NOMO-1 treated with dmso at 0.1 percent for 144 hours (cell line): ENCODE measurements at regions not wholly inside any gene's neighbourhood (a gene's known extent, or its start where the extent isn't known, plus 50 kb on each side); places are given as distances from the start of the nearest gene placed in this dataset.

Experiments used
- DNase-seq: peaks from one replicate; lab custom pipeline; 2025; ENCODE audit not compliant: unreplicated experiment; lab: John Stamatoyannopoulos, UW

DNA sequence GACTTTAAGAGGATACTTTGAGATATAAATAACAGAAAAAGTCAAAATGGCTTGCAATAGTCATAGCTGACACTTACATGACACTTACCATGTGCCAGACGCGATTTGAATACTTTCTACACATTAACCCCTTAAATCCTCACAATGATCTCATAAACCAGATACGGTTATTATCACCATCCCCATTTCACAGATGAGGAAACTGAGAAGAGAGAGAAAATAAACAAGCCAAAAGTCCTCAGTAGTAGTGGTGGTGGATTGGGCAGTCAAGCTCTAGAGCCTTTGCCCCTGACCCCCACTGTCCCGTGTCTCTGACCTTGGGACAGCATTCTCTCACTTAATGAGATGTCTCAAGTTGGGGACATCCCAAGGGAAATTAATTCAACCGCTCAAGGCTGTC is 105.2 kb upstream of the TAF1B start:
- no peak for DNase-seq

DNA sequence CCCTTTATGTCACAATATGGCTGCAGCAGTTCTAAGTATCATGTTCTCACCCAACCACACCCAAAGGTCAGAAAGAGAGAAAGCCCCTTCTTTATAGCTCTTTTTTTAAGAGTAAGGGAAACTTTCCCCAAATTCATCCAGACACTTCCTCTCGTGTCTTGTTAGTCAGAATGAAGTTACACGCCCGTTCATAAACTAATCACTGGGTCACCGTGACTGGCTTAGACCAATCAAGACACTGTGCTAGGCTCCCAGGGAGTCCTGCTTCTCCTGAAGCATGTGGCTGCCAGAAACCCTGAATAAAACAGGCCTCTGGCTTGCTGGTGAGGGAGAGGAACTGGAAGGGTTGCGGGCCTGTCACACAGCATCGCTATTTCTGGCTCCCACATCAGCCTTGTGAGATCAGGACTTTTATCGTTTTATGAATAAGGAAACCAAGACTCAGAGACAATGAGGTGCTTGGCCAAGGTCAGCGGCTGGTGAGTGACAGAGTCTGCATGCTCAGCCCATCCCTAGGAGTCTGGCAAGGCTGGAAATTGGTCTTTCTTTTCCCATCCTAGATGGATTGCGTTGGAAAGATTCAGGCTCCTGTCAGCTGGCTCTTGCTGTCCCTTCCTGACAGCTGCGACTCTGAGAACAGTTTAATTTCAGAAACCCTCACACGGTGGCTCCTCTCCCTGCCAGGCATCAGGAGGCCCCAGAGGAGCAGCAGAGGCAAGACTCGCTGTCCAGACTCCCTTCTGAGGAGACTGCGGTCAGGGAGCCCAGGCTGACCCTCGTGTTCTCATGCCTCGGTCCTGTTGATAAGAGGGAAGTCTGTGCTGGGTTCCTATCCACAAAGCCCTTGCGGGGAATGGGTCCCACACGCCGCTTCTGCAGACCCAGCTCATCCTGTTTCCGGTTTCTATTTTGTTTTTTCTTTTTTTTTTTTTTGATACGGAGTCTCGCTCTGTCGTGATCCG is 104.5 kb upstream of the TAF1B start:
- DNase-seq: no peak

DNA sequence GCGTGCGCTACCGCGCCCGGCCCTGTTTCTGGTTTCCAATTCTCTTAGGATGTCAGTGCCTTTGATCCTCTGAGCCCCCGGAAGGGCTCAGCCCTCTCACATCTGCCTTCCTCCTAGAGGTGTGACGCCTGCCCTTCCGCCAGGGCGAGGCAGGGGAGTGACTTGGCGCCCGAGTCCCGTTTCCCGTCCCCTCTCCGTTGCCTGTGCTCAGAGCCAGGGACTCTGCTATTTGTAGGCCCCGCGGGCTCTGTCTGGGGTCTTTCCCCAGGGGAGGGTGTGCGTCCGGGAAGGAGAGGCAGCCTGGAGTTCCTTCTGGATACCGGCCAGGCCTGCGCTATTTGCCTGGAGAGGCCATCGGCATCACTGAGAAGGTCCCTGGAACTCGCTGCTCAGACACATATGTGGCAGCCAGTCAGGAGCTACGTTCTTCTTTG is 103.7 kb upstream of the TAF1B start:
- no peak for DNase-seq

DNA sequence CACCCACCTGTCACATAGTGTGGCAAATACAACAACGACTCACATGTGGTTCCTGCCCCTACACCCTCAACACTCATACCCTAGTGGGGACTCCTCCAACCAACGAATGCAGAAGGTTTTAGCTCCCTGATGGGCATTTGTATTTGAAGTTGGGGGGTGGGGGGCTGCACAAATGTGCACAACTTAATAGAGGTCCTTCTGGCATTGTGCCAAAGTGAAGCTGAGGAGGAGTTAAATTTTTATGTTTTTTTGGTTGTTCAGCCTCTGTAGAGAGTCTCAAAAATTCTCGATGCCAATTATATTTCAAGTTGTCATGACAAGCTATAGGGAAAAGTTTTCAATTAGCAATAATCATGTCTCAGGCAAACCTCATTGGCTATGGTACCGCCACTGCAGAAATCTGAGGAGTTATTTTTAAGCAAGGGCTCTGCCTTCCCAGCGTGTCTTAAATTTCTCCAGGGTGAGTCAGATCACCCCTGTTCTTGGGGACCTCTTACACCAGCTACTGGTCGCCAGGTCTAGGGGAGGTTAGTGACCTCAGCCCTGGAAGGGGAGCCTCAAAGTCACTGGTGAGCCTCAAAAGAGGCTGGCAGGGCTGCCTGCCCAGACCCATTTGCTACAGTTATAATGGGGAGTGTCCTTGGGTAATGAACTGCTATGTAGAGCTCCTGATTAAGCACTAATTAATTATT is 102.7 kb upstream of the TAF1B start:
- no peak for DNase-seq

DNA sequence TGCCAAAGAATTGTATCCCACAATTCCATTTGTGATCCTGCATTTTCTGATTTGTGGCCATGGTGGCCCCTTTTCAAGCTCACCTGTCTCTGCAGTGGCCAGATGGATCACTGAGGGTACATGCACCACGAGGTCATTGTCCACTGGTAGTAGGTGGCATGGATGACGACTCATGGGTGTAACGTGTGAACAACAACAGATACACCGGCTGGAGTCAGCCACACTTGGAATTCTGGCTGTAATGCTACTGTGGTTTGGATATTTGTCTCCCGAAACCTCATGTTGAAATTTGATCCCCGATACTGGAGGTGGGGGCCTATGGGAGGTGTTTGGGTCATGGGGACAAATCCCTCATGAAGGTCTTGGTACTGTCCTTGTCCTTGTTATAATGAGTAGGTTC is 102.2 kb upstream of the TAF1B start:
- no peak for DNase-seq

DNA sequence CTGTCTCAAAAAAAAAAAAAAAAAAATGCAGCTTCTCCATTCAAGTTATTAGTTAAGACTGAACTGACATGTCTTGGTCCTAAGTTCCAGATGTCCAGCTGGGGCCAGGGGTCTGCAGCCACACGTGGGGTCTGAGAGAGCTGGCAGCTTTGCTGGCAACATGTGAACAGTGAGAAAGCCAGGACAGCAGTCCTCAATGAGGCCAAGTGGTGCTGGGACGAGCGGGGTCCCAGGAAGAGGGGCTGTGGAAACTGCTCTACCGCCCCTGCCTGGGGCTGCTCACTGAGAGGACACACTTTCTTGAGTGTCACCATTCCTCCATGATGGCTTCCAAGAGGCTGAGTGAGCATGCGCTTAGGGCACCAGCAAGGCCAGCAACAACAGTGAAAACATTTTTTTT is 100.7 kb upstream of the TAF1B start:
- DNase-seq: no peak

DNA sequence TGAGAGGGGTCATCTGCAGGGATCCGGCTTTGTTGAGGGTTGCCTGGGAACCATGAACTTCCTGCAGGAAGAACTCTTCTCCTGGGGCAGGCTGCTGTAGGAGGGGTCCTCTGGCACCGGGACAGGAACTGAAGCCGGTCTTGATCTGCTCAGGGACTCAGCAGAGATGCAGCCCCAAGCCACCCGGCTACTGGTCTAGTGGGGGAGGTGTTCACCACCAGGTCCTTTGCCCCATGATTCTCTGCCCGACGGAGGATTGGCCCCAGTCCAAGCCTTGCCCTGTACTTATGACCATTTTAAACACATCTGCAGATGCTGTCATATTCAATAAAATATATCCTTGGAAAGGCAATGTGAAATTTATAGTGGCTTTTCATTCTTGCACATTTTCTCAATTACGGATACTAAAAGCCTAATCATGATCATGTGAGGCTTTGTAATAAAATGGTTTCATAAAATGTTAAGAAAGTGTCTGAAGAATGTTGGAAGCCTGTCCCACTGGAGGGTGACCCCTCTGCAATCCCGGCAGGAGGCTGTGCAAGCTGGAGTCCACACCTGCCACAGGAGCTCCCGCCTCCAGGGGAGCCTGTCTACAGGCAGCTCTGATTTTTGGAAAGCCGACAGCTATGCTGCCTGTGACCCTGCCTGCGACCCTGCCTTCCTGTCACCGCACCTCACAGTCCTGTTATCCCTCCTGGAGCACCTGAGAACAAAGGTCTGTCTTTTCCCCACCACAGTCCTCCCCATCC is 98.8 kb upstream of the TAF1B start:
- no peak for DNase-seq

DNA sequence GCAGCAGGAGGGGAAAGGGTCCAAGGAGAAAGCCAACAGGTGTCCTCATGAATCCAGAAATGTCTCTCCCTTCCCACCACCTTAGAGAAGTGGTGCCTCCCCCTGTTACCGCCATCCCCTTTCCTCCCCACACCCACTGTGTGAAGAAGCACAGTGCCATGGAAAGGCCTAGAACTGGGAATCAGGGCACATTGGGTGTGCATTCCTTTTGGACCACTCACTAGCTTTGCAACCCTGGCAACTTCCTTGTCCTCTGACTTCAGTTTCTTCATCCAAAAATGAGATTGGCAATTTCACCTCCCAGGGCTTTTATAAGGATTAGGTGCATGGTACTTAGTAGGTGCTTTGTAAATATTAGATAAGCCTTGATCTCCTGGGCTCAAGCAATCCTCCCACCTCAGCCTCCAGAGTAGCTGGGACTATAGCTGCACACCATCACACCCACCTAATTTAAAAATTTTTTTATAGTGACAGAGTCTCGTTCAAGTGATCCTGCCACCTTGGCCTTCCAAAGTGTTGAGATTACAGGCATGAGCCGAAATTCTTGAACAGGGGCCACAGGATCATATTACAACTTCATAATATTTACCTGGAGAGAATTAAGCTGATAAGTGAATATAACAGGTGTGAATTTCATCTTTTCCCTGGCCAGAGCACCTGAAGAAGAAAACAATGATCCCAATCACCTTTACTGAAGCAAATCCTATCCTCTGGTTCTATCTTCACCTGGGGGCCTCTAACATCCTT is 97.9 kb upstream of the TAF1B start:
- no peak for DNase-seq

DNA sequence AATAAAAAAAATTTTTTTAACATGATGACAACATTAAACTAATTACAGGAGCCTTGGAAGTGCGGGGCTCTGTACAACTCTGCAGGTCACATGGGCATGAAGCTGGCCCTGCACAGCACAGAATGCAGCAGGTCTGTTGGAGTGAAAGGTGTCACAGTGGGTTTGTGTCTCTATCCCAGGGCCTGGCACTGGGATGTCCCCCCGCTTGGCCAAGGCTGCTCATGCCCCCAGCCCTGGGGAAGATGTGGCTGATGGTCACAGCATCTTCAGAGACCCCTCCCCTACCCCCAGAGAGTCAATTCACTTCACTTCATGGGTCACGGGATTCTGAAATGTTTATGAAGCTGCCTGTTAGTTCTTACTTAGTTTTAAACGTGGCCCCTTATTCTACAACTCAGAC is 95.9 kb upstream of the TAF1B start:
- no peak for DNase-seq

DNA sequence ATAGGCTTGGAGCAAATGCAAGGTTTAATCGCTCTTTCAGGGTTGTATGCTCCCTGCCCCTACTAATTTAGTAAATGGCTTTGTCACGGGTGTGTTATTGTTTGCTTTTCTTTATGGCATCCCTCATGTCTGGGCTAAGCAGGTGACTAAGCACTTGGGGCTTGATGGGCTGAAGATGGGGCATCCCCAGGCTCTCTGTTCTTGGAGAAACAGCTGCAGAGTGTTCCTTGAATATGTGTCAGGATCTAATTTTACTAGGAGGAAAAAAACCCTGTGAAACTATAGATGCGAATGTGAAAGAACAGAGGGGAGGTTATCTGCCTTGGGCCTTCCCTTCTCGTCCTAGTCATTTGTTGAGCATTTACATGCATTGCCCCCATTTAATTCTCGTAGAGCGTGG is 94.7 kb upstream of the TAF1B start:
- DNase-seq: no peak

DNA sequence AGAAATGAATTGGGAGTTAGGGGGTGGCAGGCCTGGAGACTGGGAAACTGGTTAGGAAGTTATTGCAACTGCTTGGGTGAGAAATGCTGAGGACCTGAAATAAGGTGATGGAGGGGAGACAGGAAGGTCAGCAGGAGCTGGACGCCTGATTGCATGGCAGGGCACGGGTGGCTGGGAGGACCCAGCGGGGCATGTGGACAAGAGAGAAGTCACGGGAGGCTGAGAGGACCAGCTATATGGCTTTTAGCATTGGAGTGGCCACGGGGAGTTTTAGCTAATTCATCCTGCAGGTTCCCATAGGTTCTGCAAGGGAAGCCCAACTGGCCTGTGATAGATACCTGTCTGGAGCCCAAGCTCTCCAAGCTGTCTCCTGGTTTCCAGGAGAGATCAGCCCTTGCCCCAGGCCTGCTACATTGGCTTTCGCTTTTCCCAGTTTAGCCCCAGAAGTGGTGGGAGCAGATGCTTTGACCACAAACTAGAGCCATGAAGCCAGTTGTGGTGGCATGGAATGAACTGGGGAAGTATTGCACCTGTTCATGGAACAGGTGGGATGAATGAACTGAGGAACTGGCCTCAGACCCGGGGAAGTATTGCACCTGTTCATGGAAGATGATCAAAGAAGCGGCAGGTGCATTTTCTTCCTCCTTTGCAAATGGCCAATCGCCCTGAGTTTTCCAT is 93.6 kb upstream of the TAF1B start:
- no peak for DNase-seq

DNA sequence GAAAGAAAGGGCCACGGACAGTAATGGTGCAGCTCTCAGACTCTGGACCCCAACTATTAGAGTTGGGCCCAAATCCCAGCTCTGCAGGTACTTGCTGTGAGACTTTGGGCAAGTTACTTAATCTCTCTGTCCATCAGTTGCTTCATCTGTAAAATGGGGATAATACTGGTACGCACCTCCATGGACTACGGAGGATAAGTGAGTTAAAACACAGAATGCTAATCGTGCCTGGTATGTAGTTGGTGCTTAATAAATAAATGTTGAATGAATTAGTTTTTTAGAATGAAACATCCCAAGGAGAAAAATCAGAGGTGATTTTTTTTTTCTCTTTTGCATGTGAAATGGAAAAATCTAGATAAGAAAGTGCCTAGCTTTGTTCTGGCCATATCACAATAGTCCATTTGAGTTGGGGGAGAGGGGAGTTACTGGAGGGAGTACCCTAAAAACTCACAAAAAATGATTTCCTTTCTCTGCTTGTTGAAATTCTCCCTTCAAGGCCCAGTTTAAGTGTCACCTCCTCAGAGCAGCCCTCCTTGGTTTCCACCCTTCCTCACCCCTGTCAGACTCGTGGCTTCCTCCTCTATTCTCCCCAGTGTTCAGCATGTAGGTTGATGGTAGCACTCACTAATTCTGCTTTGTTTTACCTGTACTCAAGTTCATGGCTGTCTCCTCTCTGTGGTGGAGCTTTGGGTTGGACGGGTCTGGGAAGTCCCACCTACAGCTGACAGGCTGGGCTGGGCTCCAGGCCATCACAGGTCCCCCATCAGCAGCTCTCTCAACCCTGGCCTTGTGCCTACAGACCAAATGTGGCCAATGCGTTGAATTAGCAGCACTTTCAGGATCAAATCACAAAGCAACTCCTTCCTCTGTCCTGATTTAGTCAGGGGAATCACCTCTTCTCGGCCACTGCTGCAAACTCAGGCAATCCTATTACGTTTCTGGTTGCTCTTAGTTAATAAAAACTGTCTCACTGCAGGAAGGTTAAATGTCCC is 92.8 kb upstream of the TAF1B start:
- DNase-seq: no peak

DNA sequence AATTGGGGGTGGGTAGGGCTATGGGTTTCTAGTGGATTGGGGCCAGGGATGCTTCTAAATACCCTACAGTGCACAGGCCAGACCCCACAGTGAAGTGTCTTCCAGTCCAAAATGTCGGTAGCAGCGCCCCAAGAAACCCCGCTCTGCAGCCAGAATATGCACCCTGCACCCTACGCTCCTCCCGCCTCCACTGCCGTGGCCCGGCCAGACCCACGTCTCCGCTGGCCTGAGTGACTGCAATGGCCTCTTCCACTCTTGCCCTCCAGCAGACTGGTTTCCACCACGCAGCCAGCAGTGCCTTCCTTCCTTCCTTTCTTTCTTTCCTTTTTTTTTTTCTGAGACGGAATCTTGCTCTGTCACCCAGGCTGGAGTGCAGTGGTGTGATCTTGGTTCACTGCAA is 91.4 kb upstream of the TAF1B start:
- no peak for DNase-seq

DNA sequence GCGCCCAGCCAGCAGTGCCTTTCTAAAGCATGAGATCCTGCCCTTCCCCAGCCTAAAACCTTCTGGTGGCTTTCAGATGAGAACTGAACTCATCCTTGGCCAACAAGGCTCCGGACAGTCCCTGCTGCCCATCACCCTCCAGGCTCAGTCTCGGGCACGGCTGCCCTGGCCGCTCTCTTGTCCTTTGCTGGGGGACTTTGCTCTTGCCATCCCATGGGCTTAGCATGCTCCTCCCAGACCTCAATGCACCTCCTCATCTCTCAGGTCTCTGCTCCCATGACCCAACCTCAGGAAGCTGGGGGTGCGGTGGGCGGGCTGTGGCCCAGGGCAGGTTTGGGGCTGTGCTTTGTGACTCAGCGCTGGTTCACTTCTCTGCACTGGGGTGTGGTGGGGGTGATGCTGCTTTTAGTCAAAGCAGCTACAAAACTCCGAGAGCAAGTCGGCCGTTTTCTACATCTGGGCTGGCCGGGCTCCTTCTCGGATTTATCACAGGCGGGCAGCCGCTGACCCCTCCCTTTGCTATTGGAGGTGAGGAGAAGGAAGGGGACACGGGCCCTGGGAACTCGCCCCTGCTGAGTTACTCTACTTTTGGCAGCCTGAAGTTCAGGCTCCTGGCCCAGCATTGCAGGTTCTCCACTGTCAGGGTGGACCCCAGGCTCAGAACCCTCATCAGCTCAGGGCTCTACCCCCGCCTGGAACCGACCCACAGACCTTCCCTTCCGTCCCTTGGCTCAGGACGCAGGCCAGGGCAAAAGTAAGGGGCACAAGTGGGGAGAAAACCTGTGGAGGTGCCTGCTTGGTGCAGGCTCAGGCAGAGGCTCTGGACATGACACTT is 90.6 kb upstream of the TAF1B start:
- DNase-seq: no peak

DNA sequence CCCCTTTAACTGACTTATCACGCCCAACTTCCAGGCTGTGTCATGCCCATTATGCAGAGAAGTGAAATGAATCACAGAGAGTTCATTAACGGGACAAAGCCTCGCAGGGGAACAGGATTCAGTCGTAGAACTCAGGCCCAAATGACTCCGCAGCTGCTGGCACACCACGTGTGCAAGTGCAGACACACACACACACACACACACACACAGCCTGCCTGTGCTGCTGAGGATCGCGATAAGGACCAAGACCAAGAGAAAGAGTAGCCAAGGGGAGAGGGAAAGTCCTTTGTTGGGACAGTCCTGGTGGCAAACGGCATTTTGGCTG is 90.0 kb upstream of the TAF1B start:
- DNase-seq: peak; percentile 65

DNA sequence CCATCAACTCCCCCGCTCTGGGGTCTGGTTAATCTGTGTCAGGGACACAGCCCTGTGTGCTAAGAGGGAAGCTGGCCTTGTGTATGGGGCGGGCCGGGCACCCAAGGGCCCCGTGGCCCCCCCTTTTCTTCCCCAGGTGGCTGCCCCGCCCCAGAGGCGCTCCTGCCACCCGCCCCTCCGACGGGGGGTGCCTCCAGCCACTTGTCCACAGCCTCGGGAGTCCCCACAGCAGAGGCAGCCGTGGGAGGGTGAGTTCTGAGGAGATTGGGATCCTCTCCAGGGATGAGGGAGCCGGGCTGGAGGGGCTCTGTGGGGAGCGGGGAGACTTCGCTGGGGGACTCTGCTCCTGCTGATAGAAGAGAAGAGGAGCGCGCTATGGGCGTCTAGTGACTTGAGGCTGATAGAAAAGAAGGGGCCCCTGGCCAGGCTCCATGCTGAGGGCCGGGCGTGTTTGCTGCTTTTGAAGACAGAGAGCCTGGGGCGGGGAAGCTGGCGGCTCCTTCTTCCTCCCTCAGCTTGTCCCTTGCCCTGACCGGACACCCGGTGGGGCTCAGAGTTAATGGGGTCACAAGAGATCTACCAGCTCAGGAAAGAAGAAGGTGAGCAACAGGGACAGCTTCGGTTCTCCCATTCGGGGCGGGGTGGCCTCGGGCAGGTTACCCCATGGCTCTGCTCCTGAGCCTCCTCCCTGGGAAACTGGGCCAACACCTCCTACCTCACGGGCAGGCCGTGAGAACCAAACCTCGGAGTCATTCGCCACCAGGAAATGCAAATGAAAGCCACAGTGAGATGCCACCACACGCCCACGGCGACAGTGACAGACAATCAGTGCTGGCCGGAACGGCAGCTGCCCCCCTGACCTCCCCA is 89.4 kb upstream of the TAF1B start:
- DNase-seq: no peak

DNA sequence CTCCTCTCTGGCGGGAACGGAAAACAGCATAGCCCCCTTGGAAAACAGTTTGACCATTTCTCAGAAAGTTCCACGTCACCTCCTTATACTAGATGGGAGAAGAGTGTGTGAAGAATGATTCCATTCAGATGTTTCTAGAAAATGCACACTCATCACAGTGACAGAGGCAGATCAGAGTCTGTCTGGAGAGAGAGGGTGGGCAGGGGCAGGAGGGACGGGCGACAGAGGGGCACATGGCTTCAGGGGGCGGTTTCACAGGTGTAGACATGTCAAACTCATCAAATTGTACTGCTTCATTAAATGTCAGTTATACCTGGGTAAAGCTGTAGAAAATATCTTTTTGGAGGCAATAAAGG is 88.8 kb upstream of the TAF1B start:
- no peak for DNase-seq

DNA sequence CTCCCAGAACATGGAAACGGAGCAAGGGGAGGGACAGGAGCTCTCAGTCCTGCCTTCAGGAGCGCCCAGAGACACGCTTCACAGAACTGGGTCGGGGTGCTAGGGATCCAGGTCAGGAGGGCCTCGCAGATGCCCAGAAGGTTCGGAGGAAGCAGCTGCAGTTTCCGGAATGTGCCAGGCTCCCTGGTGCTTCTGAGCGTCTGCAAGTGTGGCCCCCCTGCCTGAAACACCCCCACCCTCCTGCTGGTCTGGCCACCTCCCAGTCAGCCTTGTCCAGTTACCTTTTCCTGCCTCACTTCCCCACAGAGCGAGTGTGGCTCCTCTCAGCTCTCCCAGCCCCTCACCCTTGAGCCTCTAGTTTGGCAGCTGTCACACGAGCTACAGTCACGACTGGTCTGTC is 88.3 kb upstream of the TAF1B start:
- DNase-seq: no peak
